ENCODE measurements at regions not wholly inside any gene's neighbourhood (a gene's known extent, or its start where the extent isn't known, plus 50 kb on each side); places are given as distances from the start of the nearest gene placed in this dataset.

DNA sequence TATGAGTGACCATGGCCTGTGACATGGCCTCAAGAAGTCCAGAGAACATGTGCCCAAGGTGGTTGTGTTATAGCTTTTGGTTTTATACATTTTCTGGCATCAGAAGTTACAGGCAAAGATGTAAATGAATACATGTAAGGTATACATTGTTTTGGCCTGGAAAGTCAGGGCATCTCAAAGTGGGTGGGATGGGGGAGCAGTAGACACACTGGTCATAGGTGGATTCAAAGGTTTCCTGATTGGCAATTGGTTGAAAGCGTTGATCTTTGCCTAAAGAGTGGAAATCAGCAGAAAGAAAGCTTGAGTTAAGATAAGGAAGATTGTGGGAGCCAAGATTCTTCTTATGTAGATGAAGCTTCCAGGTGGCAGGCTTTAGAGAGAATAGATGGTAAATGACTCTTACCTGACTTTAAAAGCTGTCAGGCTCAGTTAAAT lies 62.1 kb upstream of the DYNAP start:
- no peak for TF ChIP-seq POLR2A (IDR thresholded peaks at IDR 0.05; ENCODE audit: low read depth, low read length)
- TF ChIP-seq POLR2AphosphoS5 (IDR thresholded peaks at IDR 0.05; ENCODE audit: low read depth, low read length), result no peak
